GM11168 (cell line): ENCODE measurements at regions not wholly inside any gene's neighbourhood (a gene's known extent, or its start where the extent isn't known, plus 50 kb on each side); places are given as distances from the start of the nearest gene placed in this dataset.

ENCODE experiments used
- in situ Hi-C: fragments of 300-500 bp; cut with MboI; formaldehyde crosslinking; loops from one replicate; pipeline ENCODE4 v1.12.0; 2022; ENCODE audit warnings: low sequenced_read_pairs; ENCODE audit not compliant: unreplicated experiment

DNA sequence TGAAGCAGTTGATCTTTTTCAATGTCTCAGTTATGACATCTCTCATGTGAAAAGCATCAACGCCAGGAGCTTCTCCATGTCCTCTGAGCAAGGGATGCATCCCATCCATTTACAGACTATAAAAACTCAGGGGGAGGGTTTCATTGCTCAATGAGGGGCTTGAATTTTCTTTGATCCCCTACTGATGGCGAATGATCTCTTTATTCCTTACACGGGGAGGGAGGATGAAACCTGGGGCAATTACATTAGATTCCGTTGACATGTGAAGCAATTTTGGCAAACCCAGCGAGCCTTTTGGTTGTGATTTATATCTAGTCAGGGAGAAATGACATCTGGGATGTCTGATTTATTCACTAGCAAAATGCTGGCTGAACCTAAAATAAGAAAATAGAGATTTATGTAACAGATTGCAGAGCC lies 268.9 kb downstream of the HIVEP2 start:
- in situ Hi-C loops = loop anchor here (25.0 kb wide), 1 partner anchor 361 kb away; no protein-coding TSS in a partner anchor

DNA sequence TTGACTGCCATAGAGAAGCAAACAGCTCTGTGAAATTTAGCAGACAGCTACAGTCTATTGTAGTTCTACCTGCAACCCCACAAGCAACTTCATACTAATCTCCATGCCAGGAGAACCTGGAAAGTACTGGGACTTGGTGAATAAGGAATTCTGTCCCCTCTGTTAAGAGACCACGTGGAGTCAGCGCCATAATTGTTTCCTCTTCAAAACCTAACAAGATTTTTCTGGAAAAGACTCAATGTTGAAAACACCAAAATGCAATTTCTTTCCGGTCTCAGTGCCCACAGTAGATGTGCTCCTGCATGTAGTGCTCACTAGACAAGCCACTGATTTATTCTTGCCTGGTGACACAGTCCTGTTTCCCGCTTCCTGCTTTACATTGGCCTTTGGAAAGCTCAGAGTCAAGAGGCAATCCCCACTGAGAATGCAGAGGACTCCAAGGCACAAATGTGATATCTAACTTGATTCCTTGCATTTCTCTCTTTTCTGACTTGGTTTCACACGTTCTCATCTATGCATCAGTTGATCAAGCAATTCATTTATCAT lies 268.3 kb downstream of the HIVEP2 start:
- in situ Hi-C loops = loop anchor here (25.0 kb wide), 1 partner anchor 361 kb away; no protein-coding TSS in a partner anchor

DNA sequence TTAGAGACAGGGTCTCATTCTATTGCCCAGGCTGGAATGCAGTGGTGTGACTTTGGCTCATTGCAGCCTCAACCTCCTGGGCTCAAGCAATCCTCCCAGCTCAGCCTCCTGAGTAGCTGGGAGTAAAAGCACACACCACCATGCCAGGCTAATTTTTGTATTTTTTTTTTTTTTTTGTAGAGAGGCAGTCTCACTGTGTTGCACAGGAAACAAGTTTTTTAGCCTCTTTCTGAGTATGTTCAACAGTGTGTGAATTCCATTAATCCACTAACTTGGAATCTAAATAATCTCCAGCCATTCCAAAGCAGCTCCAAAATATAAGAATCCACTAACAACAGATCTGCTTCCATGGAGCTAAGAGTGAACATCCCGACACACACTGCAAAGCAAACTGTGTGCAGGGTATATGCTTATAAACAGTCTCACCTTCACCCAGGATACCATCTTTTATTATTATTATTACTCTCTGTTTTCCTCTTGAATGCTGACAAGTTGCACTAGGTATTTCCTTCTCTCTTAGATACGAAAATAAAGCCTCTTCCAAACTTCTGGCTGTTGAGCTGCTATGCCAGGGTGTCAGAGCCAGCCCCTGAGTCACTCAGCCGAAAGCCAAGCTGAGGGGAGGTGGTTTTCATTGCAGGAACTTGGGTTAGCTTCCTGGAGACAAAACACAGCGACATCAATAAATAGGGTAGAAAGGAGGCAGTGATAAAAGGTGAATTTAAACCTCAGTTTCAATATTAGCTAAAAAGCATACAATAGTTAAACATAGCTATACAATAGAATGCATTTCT lies 264.9 kb downstream of the HIVEP2 start:
- in situ Hi-C loops = loop anchor here (25.0 kb wide), 1 partner anchor 357 kb away; no protein-coding TSS in a partner anchor

DNA sequence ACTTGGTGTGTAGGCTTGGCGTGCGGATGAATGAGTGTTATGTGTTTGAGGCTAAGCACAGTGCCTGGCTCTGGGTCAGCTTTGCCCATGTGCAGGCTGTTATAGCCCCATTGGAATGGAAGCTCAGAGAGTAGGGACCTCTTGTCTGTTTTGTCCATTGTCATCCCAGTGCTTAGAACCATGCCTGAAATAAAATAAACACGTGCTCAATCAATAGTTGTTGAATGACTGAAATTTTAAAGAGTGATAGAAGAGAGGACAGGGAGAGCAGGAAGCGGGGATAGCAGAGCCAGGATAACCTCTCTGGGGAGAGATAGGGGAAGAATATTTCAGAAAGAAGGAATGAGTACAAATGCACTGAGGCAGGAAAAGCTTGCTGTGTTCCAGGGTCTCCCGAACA lies 263.9 kb downstream of the HIVEP2 start:
- in situ Hi-C loops = loop anchor here (25.0 kb wide), 1 partner anchor 356 kb away; no protein-coding TSS in a partner anchor

DNA sequence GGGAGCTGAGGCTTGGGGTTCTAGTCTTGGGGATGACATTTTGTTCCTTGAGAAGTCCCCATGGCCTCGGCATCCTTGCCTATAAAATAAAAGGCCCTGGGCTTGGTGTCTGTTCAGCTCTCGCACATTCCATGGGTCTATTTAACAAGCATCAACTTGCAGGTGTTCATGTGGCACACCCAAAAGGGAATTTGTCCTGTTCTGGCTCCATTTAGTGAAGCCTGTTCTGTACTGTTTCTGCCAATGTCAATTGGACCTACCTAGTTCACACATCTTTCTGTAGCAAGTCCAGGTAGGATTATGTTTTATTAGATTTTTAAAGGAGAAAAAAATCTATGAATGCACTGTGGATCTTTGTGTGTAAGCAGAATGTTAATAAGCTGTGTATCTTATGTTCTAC lies 262.0 kb downstream of the HIVEP2 start:
- in situ Hi-C loops = loop anchor here (25.0 kb wide), 1 partner anchor 354 kb away; no protein-coding TSS in a partner anchor

DNA sequence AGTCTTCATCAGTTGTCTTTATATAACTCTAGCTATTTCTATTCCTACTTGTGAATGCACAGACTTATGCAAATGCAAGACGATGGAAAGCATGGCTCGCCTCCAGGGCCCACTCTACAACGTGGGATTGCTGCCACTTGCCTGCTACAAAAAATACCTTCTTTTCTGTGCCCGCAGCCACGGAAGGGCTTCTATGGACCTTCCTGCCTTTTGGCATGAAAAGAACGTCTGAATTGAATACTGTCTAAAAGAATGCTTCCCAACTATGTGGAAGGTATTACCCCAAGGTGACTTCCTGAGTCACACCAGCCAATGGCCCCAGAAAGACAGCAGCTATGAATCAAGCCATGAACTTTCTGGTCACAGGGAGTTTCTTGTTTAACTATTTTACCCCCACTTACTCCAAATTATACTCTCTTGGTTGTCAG lies 261.2 kb downstream of the HIVEP2 start:
- in situ Hi-C loops = loop anchor here (25.0 kb wide), 1 partner anchor 354 kb away; no protein-coding TSS in a partner anchor

DNA sequence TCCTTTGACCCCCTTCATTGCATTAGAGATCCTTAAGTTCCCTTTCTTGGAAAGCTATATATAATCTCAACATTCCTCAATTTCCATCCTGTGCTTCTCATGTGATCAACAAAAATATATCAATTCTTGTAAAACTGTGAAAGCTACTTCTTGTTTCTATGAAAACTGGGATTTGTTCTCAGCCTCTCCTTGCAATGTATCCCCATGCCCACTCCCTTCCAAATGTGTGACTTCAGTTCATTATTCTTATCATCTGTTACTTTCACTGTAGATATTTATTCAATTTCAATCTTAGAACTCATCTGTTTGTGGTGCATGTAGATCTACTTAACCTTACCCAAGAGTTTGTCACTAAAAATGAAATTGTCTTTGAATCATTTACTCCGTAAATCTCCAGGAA lies 260.6 kb downstream of the HIVEP2 start:
- in situ Hi-C loops = loop anchor here (25.0 kb wide), 1 partner anchor 353 kb away; no protein-coding TSS in a partner anchor

DNA sequence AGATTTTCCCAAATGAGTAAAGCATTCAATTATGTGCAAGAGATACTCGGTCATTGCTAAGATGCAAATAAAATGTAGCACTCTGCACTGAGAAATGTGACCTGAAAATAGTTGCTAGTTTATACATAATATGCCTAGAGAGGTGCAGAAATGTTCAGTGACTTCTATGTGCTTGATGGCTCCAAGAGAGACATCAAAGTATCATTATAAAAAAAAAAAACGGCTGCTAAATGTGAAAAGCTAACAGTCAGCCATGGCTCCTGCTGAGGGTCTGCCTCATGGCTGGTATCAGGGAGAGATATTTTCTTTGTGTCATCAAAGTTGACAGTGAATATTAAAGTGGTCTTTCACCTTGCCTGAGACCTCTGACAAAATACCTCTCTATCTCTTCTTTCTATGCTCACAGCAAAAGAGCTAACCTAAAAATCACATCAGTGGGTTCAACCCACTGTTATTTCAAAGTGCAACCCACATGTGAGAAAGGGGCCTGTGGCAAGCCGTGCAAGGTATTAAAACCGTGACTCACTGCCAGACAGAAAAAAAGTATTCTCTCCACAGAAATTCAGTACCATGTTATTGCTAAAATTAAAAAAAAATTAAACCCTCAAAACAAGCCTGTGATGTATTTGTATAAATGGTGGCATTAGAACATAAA lies 259.0 kb downstream of the HIVEP2 start:
- in situ Hi-C loops = loop anchor here (5.0 to 25.0 kb wide), 2 partner anchors 351 to 731 kb away; no protein-coding TSS in a partner anchor

DNA sequence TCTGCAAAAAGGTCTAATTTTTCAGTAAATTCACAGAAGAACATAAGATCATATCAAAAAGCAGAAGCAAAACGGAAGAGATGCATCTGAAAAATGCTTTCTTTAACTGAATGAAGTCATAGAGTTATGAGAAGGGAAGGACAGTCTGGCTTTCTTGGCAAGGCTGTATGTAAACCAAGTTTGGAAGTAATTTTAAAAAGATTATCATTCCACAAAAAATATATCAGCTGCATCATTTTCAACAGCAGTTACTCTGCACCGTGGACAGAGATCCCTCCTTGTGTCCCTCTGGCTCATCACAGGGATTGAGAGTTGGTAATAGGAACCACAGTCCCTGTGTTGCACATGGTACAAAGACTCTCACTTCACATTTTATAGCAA lies 258.5 kb downstream of the HIVEP2 start:
- in situ Hi-C loops = loop anchor here (5.0 to 25.0 kb wide), 2 partner anchors 351 to 731 kb away; no protein-coding TSS in a partner anchor

DNA sequence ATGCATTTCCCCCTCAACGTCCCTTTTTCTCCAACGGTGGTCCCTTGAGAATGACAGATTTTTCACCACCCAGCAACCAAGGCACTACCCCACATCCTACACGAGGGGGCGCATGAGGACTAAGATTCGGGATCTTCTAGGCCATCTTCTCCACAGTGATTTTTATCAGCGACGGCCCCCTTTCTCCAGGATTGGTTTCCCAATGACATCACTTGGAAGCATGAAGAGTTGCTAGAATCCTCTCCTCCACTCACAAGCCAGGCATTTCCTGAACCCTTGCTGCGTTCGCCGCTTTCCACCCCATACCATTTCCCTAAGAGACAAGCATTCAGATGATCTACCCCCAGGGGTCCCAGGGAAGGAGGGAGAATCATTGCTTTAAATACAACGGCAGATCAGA lies 252.0 kb downstream of the HIVEP2 start:
- in situ Hi-C loops = loop anchor here (25.0 kb wide), 1 partner anchor 344 kb away; no protein-coding TSS in a partner anchor

DNA sequence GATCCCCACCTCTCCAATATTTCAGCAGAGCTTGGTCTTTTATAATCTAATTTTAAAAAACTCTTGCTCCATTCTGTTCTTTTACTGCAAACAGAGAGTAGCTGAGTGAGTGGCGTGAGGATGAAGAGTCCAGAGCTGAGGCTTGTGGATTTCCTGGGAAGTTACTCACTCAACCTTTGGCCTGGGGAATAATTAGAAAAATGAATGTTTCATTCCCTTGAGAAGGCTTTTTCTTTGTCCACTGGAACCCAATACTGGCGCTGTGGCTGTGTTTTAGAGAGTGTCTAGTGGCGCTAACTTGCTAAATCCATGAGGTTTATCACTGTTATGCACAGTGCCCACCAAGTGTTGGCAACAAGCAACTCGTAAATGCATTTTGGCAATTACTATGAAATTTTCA lies 251.5 kb downstream of the HIVEP2 start:
- in situ Hi-C loops = loop anchor here (25.0 kb wide), 1 partner anchor 344 kb away; no protein-coding TSS in a partner anchor

DNA sequence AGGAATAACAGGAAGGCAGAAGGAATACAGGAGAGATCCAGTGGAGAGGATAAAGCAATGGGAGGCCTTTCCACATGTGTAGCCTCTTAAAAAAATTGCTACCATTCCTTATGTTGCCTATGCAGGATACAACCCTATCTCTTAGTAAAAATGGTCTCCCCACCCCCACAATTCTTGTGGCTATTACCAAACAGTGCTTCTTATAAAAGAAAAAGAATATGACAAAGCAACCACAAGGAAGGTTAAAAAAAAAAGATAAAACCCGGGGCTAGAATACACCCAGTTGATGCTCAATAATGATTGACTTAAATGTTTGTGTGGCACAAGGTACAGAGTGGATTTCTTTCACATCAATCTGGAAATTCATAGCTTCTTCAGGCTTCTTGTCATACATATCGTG lies 250.9 kb downstream of the HIVEP2 start:
- in situ Hi-C loops = loop anchor here (25.0 kb wide), 1 partner anchor 343 kb away; no protein-coding TSS in a partner anchor

DNA sequence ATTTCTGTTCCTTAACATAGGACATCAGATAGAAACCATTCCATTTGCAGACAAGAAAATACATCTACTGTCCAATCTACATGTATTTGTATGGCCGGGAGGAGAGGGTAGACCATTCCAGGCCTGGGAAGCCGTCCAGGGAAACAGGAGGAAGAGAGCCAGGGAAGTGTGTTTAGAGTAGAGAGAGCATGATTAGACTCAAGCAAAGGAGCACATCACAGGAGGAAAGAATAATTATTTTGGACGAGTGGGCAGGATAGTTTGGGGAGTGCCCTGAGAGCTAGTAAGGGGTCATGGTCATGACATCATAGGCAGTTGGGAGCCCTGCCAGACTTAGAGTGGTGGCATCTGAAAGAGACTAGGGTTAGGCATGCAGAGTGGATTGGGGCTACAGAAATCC lies 250.0 kb downstream of the HIVEP2 start:
- in situ Hi-C loops = loop anchor here (25.0 kb wide), 1 partner anchor 342 kb away; no protein-coding TSS in a partner anchor

DNA sequence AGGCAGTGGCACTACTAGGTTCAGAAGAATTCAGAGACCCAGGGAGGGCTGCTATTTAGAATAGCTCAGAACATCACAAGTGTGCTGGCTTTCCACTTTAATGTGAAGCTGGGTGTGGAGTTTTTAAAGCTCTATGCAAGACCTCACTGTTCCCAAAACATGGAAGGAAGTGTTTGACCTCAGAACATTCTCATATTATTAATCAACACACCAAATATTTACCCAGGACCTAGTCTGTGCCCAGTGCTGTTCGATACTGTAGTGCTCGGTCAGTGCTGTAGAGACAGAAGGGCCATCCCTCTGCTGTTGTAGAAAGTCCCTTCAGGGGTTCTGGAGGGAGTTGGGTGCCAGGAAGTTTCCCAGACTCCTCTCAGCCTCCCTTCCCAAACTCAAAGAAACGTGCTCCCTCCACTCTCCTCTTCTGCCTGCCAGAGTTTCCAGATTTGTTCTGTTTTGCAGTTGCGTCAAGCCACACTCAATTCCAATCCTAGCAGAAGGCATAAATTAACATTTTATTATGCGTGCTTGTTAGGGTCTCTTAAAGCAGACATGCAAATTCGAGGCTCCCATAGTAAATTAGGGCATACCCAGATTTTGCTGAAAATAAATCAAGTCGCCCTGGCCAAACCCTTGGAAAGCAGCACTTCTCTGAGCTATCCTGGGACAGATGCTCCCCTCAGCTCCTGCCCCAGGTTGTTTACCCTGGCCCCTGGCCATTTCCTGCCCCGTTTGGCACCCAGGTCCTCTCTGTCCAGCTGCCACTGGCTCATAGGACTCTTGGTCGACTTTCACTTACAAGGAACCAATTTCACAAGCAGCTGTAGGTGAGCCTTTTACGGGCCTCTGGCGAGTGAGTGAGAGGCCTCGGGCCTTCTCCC lies 248.6 kb downstream of the HIVEP2 start:
- in situ Hi-C loops = loop anchor here (25.0 kb wide), 1 partner anchor 341 kb away; no protein-coding TSS in a partner anchor

DNA sequence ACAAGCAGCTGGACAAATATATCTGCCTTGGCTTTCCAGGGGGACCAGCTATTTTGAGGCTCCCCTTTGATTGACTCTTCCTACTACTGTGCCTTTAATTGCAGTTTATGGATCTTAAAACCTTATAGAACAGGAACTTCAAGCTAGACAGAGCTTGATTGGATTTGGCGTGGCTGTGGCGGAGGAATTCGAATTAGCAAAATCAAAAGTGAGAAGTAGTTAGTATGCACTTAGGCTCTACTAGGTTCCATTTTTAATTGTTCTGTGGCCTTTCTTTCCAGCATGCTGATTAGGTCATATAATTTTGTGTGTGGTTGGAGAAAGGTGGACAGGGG lies 248.0 kb downstream of the HIVEP2 start:
- in situ Hi-C loops = loop anchor here (25.0 kb wide), 1 partner anchor 340 kb away; no protein-coding TSS in a partner anchor

DNA sequence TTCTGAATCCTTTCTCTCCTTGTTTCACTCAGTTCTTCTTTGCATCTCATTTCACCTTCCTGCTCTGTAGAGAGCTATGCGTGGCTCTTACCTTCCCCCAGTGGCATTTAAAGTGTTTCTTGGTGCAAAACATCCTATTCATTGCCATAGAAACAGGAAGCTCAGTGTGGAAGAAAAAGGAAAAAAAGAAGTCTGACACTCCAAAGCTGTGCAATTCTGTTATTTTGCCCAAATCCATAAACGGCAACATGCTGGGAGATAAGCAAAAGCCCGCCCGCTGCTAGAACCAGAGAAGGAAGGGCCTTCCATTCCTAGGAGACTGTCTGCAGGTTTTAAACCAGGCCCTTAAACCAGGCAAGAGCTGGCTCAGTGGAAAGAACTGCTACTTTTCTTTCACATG lies 247.1 kb downstream of the HIVEP2 start:
- in situ Hi-C loops = loop anchor here (25.0 kb wide), 1 partner anchor 339 kb away; no protein-coding TSS in a partner anchor

DNA sequence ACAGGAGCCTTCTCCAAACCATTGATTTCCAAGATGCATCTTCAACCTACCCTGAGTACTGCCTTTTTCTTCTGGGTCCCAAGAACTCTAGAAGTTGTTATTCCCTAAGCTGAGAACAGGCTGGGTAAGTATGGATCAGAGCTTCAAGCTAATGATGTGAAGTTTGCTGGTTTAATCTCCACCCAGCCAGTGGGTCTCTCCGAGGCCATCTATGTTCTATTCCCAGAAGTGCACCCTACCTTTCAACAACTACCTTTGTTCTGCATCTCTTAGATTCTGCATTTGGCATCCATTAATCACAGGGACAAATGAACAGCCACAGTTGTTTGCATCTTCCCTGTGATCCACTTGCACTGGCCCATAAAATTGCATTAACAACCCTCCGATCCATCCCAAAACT lies 246.2 kb downstream of the HIVEP2 start:
- in situ Hi-C loops = loop anchor here (25.0 kb wide), 1 partner anchor 339 kb away; no protein-coding TSS in a partner anchor

DNA sequence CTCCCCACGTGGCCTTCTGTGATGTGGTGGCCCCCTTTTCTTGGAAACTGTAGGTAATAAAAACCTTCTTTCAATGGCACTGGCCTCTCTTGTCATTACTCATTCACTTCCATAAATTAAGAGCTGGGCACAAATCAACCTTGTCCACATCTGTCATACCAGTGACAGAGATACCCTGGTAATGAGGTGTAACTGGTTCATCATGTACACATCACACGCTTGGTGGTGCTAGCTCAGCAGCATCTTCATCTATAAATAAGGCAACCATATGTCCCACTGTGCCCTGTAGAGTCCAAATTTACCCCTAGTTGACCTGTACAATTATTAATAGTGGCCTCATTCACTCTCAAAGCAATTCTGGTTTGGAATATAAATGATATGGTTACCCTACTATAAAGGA lies 245.6 kb downstream of the HIVEP2 start:
- in situ Hi-C loops = loop anchor here (25.0 kb wide), 1 partner anchor 338 kb away; no protein-coding TSS in a partner anchor

DNA sequence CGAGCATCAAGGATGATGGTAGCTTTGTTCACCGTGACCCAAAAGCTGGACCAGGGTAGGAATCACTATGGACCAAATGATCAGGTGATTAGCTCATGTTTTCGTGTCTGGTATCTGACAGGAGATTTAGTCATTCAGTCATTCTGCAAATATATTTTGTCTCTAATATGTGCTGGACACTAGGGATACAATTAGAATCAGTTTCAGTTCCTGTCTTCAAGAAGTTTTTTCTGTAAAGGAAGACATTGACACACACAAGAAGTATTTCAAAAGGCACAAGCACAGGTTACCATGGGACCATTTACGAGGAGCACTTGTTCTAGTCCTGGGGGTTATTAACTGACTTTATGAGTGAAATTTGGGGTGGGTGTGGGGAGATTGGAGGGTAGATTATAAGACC lies 244.9 kb downstream of the HIVEP2 start:
- in situ Hi-C loops = no loop called here
